Stomach (tissue), 8 donors: ENCODE measurements at regions not wholly inside any gene's neighbourhood (a gene's known extent, or its start where the extent isn't known, plus 50 kb on each side); places are given as distances from the start of the nearest gene placed in this dataset.

Source experiments
- DNase-seq, 2 donors: peaks; one replicate each; pipeline versions ENCODE4 v3.0.0 to v3.0.0-alpha.2; 2013 to 2019
- H3K27ac ChIP-seq, 5 donors: fragments of 200-600 bp in 4 of 5; sonication (generic) in 4 of 5; one replicate each; pipeline ENCODE4 v1.5.1; 2013 to 2019; ENCODE audit warnings: mild to moderate bottlenecking in 1 of 5, moderate library complexity in 1 of 5
- H3K27me3 ChIP-seq, 3 donors: fragments of 200-600 bp; sonication (generic); one replicate each; pipeline ENCODE4 v1.5.1; 2017 to 2019; ENCODE audit warnings: mixed run types in 1 of 3
- H3K36me3 ChIP-seq, 4 donors: fragments of 200-600 bp; sonication (generic); 1 replicate in 3 of 4; 2 replicates in 1 of 4; pipeline ENCODE4 v1.5.1; 2016 to 2019
- H3K4me1 ChIP-seq, 4 donors: fragments of 200-600 bp; sonication (generic); one replicate each; pipeline ENCODE4 v1.5.1; 2016 to 2019
- H3K4me3 ChIP-seq, 4 donors: fragments of 200-600 bp; sonication (generic) in 3 of 4; one replicate each; pipeline ENCODE4 v1.5.1; 2016 to 2019; ENCODE audit warnings: mild to moderate bottlenecking in 1 of 4
- H3K9me3 ChIP-seq, 4 donors: fragments of 200-600 bp; sonication (generic); one replicate each; pipeline ENCODE4 v1.5.1; 2016 to 2019
- CTCF ChIP-seq, 7 experiments: fragments of 450-650 bp in 4 of 7; fragments of 200-600 bp in 3 of 7; sonication (generic) in 3 of 7; IDR thresholded peaks; one replicate each; pipeline ENCODE4 v1.5.1; 2016 to 2019; ENCODE audit warnings: antibody characterized with exemption in 7 of 7, control low read depth in 2 of 7, mild to moderate bottlenecking in 1 of 7
- EP300 ChIP-seq: sonication (generic); formaldehyde crosslinking; IDR thresholded peaks from one replicate; pipeline ENCODE4 v1.6.1; 2017; ENCODE audit warnings: antibody characterized with exemption
- POLR2A ChIP-seq, 4 donors: fragments of 450-650 bp; IDR thresholded peaks; one replicate each; pipeline ENCODE4 v1.6.1; 2016; ENCODE audit warnings: antibody characterized with exemption in 4 of 4, control low read depth in 2 of 4, mild to moderate bottlenecking in 1 of 4, moderate library complexity in 1 of 4
- POLR2AphosphoS5 ChIP-seq, 3 donors: sonication (generic); formaldehyde crosslinking; IDR thresholded peaks; one replicate each; pipeline ENCODE4 v1.6.1; 2016; ENCODE audit warnings: antibody characterized with exemption in 3 of 3
- WGBS, 5 donors: extraction: QIAGEN DNeasy Blood & Tissue Kit in 3 of 5; methylation state at CpG; one replicate each; pipeline versions ENCODE4 v1.1.5 to v1.1.7; 2013 to 2018; 5-methylcytosine and 5-hydroxymethylcytosine counted together
- intact Hi-C: fragments of 100-400 bp; cut with DNase I; formaldehyde crosslinking; loops from one replicate; pipeline ENCODE4 v1.15.1; 2023; ENCODE audit warnings: low total_unique reads
- donor health status: healthy with polysubstance abuse.
- donor health status: Bipolar disorder and iron deficiency.
- donor health status: healthy.

GRCh38 chr19:30790056-30790680, 418.0 kb downstream of the ZNF536 start:
- no peak for TF ChIP-seq POLR2A (IDR thresholded peaks at IDR 0.05)
- Histone ChIP-seq H3K27ac (peak overlapping the region in 1 of 5 donors; percentile 4), H3K27me3 (peaks cover 0 to 9% (median 0%) of the 10 kb centered on the region in 3 donors), H3K36me3 (no peaks in the 10 kb centered on the region), H3K4me3 (no peak overlapping the region), H3K9me3 (no peaks in the 10 kb centered on the region), H3K4me1 (no peaks in the 10 kb centered on the region)
- WGBS, 5 donors, result 79 to 90% (median 88%) methylated on average over 3 of the region's 3 CpGs
- DNase-seq, result no peak
- intact Hi-C loops, result no loop called here

- Histone ChIP-seq H3K27ac (no peak overlapping the region), H3K4me1 (no peaks in the 10 kb centered on the region), H3K4me3 (no peak overlapping the region), H3K36me3 (no peaks in the 10 kb centered on the region), H3K27me3 (peaks cover 0 to 10% (median 0%) of the 10 kb centered on the region in 3 donors), H3K9me3 (no peaks in the 10 kb centered on the region)
- WGBS, 5 donors, result 78 to 89% (median 85%) methylated on average over 5 of the region's 5 CpGs
- intact Hi-C loops, result no loop called here
- no peak for TF ChIP-seq POLR2AphosphoS5 (IDR thresholded peaks at IDR 0.05)
- TF ChIP-seq CTCF (IDR thresholded peaks at IDR 0.05), result no peak
- no peak for TF ChIP-seq EP300
- TF ChIP-seq POLR2A (IDR thresholded peaks at IDR 0.05), result no peak
- DNase-seq, result no peak
These were observed 416.1 kb downstream of the ZNF536 start for GRCh38 chr19:30788105-30788765.

GRCh38 chr19:30785458-30786137, 413.4 kb downstream of the ZNF536 start:
- no peaks in the 10 kb centered on the region for H3K9me3 ChIP-seq
- no peaks in the 10 kb centered on the region for H3K36me3 ChIP-seq
- no peak for DNase-seq
- 68 to 77% (median 73%) methylated on average over 5 of the region's 5 CpGs for WGBS, 5 donors
- no peaks in the 10 kb centered on the region for H3K4me1 ChIP-seq
- peaks cover 0 to 10% (median 0%) of the 10 kb centered on the region in 3 donors for H3K27me3 ChIP-seq
- TF ChIP-seq POLR2A (IDR thresholded peaks at IDR 0.05) (no peak), CTCF (IDR thresholded peaks at IDR 0.05) (no peak), POLR2AphosphoS5 (IDR thresholded peaks at IDR 0.05) (no peak), EP300 (no peak)
- H3K27ac ChIP-seq, result no peak overlapping the region
- intact Hi-C loops, result no loop called here
- no peak overlapping the region for H3K4me3 ChIP-seq

- Histone ChIP-seq H3K4me1 (no peaks in the 10 kb centered on the region), H3K36me3 (no peaks in the 10 kb centered on the region), H3K27ac (no peak overlapping the region), H3K4me3 (no peak overlapping the region), H3K27me3 (peaks cover 0 to 10% (median 0%) of the 10 kb centered on the region in 3 donors), H3K9me3 (no peaks in the 10 kb centered on the region)
- intact Hi-C loops, result no loop called here
- DNase-seq, result peak; percentile 43 to 45
- TF ChIP-seq POLR2AphosphoS5 (IDR thresholded peaks at IDR 0.05) (no peak), CTCF (IDR thresholded peaks at IDR 0.05) (peak in 5 of 7 experiments; percentile 9 to 41 (median 30)), EP300 (no peak)
- 61 to 68% (median 62%) methylated on average over 12 of the region's 12 CpGs for WGBS, 5 donors
These were observed 412.8 kb downstream of the ZNF536 start for GRCh38 chr19:30784850-30785457.
